Activated CD8-positive, alpha-beta T cell treated with anti-CD3 and anti-CD28 coated beads, Interleukin-2, amount 10 ng/mL, durations not matched to agents 7 days and 5 days (primary cell): ENCODE measurements at regions not wholly inside any gene's neighbourhood (a gene's known extent, or its start where the extent isn't known, plus 50 kb on each side); places are given as distances from the start of the nearest gene placed in this dataset.

Experiments used
- ATAC-seq: fragments of 150-1000 bp; cut with Tn5 transposase; one replicate; pipeline ENCODE4 v1.10.0; 2021; ENCODE audit warnings: moderate library complexity
- CTCF ChIA-PET: fragments of 350-600 bp; sonication (Branson Sonifier 250); formaldehyde crosslinking; loops from one replicate; lab custom pipeline; 2021; ENCODE audit warnings: antibody characterized with exemption; lab: Charles Lee
- POLR2A ChIA-PET: fragments of 350-600 bp; sonication (Branson Sonifier 250); formaldehyde crosslinking; loops from one replicate; lab custom pipeline; 2021; ENCODE audit warnings: antibody characterized with exemption; lab: Charles Lee
- DNase-seq: peaks from one replicate; pipeline ENCODE4 v3.0.0-alpha.2; 2020
- H3K27ac Mint-ChIP-seq: one replicate; pipeline ENCODE4 v1.8.0; 2021; ENCODE audit warnings: mild to moderate bottlenecking, mixed read lengths
- H3K27me3 Mint-ChIP-seq: one replicate; pipeline ENCODE4 v1.8.0; 2021; ENCODE audit warnings: low read depth, mixed read lengths
- H3K36me3 Mint-ChIP-seq: one replicate; pipeline ENCODE4 v1.8.0; 2021; ENCODE audit warnings: low read depth, mixed read lengths
- H3K4me1 Mint-ChIP-seq: one replicate; pipeline ENCODE4 v1.8.0; 2021; ENCODE audit warnings: low read depth, mixed read lengths
- H3K4me3 Mint-ChIP-seq: one replicate; pipeline ENCODE4 v1.8.0; 2021; ENCODE audit warnings: mild to moderate bottlenecking, mixed read lengths
- H3K9me3 Mint-ChIP-seq: one replicate; pipeline ENCODE4 v1.8.0; 2022; ENCODE audit warnings: mixed read lengths; ENCODE audit not compliant: insufficient read depth

DNA sequence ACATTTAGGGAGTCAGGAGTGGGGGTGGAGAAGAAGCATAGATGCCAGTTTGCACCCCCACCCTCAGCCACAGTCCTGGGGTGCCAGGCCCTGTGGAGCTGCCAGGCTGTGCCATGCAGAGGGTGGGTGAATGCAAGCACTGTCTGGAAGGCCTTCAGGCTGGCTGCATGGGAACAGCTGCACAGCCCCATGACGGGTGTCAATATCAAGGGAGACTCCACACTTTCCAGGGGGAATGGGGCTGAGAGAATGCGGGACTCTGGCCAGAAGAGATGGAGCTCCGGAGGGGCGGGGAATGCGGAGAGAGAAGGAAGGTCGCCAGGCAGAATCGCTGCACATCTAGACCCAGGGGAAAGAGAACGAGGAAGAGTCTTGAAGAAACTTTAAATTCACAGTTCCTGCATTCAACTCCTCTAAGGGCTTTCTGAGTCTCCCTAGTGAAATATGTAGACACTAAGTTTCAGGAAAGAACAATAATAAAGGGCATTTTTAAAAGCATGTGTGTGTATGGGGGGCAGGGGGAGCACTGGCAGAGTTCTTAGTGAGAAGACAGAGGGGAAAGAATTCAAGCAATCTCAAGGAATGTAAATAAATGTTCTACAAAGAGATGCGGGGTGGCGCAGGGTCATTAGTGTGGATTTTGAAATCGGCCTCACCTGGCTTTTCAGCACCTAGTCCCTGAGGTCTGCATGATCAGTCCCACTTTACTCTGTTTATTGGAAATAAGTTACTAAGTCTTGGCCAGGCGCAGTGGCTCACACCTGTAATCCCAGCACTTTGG is 59.1 kb downstream of the BOD1 start:
- ATAC-seq, result no peak
- POLR2A ChIA-PET, result no interaction called here
- no peaks in the 10 kb centered on the region for H3K36me3 Mint-ChIP-seq
- H3K4me1 Mint-ChIP-seq, result no peaks in the 10 kb centered on the region
- H3K4me3 Mint-ChIP-seq, result no peak overlapping the region
- CTCF ChIA-PET, result interaction anchor here (1.0 kb wide), 1 partner anchor 16 kb away, joined by 3 read pairs; no protein-coding TSS in a partner anchor
- no peak overlapping the region for H3K27ac Mint-ChIP-seq
- no peaks in the 10 kb centered on the region for H3K9me3 Mint-ChIP-seq
- no peak for DNase-seq
- H3K27me3 Mint-ChIP-seq, result no peaks in the 10 kb centered on the region

DNA sequence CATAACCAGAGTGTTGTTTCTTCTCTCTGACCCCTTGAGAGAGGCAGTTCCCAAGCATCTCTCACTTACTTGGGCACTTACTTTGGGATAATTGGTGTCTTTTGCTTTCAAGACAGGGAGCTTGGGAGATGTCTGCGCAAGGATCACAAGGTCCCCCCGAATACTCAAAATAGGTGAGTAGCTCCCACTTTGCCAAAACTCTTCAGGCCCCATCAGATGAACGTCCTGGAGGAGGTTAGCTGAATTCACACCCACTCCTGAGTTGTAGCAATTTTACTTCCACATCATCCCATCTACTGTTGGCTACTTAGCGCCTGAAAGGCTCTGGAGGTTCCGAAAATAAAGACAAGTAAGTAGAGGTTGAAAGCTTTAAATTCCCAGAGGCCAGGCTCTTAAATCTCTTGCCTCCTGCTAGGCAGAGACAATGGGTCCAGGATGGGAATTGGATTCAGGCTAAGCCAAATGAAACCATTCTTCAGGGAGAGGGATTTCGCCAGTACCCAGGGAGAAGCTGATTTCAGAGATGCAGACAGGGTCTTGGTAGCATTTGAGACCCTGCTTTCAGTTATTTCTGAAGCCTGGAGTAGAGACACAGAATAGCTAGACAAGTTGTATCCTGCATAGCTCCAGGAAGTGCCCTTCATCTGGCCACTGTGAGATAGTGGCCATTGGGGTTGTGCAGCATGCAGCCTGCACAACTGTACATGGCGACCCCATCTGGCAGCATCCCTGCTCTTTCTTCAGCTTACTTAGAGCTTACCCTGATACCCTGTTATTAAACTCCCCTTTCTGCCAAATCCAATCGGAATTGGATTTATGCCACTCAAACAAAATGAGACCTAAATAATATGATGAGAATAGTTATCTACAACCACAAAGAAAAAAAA is 60.1 kb downstream of the BOD1 start:
- no peaks in the 10 kb centered on the region for H3K27me3 Mint-ChIP-seq

DNA sequence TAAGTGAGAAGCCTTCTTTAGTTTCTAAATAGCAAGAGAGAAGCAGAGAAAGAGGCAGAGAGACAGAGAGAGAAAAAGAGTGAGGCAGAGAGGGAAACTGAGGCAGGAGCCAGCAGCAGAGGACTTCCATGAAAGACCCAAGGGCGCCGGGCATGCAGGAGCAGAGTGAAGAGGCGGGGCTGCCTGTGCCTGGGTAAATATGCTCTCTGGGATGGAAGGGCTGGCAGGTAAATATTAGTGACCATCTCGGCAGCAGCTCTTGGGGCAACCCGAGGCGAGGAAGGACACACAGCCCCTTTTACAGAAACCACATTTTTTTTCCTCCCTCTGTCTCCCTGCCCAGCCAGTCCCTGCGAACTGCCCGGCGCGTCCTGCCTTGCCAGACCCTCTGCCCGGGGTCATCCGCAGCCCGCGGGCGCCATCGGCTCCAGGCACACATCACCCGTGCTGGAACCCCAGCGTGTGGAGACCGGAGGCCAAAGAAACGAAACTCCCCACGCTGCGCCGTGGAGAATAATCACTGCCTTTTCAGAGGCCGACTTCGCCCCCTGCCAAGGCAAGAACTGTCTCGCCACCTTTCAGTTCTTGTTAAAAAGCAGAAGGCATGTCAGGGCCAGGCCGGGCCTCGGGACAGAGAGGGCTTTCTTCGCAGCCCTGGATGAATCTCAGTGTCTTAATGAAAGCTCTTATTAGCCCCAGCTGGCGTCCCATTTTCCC is 61.3 kb downstream of the BOD1 start:
- H3K27me3 Mint-ChIP-seq, result no peaks in the 10 kb centered on the region
- no peaks in the 10 kb centered on the region for H3K9me3 Mint-ChIP-seq
- H3K27ac Mint-ChIP-seq, result no peak overlapping the region
- no peak for ATAC-seq
- no peak overlapping the region for H3K4me3 Mint-ChIP-seq
- no peak for DNase-seq
- ChIA-PET POLR2A (no interaction called here), CTCF (no interaction called here)
- no peaks in the 10 kb centered on the region for H3K36me3 Mint-ChIP-seq
- H3K4me1 Mint-ChIP-seq, result no peaks in the 10 kb centered on the region

More for the DNA sequence above, 60.1 kb downstream of the BOD1 start:
- ATAC-seq, result no peak
- Mint-ChIP-seq H3K4me1 (no peaks in the 10 kb centered on the region), H3K27ac (no peak overlapping the region), H3K9me3 (no peaks in the 10 kb centered on the region), H3K36me3 (no peaks in the 10 kb centered on the region), H3K4me3 (no peak overlapping the region)
- CTCF ChIA-PET, result interaction anchor here (1.0 kb wide), 1 partner anchor 17 kb away, joined by 3 read pairs; no protein-coding TSS in a partner anchor
- no peak for DNase-seq
- POLR2A ChIA-PET, result no interaction called here

DNA sequence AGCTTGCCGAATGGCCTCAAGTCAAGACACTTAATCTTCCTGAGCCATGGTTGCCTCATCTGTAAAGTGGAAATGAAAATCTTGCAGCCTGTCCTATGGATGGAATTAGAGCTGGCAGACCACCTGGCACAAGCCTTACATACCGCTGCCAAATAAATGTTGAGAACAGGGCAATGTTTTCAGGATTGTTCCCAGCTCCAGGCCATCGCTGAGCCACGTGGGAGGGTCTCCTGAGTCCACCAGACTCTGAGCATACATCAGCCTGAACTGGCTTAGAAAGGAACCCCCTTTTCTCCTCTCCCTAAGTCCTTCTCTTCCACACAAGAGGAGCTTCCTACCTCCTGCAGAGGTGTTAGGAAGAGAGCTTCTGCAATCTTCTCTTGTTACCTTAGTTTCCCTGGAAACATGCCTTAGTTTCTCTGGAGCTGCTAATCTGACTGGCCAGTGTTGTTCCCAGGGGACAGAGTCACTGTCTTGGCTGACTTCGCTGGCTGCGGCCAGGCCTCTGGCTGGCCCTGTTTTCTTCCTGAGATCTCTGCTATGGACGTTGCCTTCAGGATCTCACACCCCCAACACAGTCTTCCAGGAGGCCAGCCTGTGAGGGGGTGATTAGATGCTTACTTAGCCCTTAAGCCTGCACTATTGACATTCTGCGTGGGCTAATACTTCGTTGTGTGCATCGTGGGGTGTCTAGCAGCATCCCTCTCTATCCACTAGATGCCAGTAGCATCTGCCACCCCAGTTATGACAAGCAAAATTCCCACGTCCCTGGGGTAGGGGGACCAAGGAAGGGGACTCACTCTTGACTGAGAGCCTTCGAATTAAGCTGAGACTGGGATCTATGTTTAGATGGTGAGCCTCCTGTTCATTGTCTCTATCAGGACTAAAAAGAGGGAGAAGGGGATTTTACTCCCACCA is 62.2 kb downstream of the BOD1 start:
- DNase-seq (no peak), ATAC-seq (no peak)
- Mint-ChIP-seq H3K4me3 (no peak overlapping the region), H3K36me3 (no peaks in the 10 kb centered on the region), H3K27me3 (no peaks in the 10 kb centered on the region), H3K4me1 (no peaks in the 10 kb centered on the region), H3K9me3 (no peaks in the 10 kb centered on the region), H3K27ac (no peak overlapping the region)
- CTCF ChIA-PET, result no interaction called here
- POLR2A ChIA-PET, result no interaction called here

DNA sequence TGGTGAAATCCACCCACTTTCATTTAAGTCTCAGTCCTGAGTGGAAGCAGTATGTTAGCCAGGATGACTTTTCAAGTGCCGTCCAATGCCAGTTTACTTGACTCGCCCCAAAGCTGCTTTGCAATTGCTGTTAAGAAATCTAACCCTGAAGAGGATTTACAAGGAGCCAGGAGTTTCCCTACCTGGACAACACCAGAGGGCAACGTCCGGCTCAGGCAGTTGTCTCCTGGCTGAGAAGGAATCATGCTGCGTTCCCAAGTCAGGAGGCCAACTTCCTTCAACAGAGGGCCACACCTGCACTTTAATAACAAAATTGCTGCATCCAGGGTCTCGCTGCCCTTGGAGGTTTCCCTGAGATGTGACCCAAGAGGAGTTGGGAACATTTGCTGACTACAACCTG is 65.8 kb downstream of the BOD1 start:
- H3K36me3 Mint-ChIP-seq, result no peaks in the 10 kb centered on the region
- ChIA-PET POLR2A (no interaction called here), CTCF (no interaction called here)
- DNase-seq, result no peak
- ATAC-seq, result no peak
- no peaks in the 10 kb centered on the region for H3K9me3 Mint-ChIP-seq
- no peak overlapping the region for H3K27ac Mint-ChIP-seq
- H3K4me3 Mint-ChIP-seq, result no peak overlapping the region
- no peaks in the 10 kb centered on the region for H3K4me1 Mint-ChIP-seq
- H3K27me3 Mint-ChIP-seq, result no peaks in the 10 kb centered on the region

DNA sequence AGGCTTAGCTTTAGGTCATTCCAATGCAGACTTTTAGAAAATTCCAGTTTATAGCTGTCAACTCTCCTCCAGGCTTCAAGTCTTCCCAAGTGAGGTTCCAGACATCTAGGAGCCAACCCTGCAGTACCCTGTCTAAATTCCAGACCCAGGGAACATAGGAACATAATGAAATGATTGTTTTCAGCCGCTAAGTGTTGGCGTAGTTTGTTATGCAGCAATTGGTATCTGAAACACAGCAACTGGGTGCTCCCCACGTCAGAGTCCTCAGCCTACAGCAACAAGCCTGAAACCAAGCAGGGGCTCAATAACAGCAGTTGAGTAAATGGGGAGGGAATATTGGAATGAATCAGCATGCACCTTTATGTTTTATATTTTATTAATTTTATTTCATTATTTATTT is 66.8 kb downstream of the BOD1 start:
- ChIA-PET CTCF (no interaction called here), POLR2A (no interaction called here)
- Mint-ChIP-seq H3K4me1 (no peaks in the 10 kb centered on the region), H3K27me3 (no peaks in the 10 kb centered on the region), H3K36me3 (no peaks in the 10 kb centered on the region), H3K9me3 (no peaks in the 10 kb centered on the region), H3K4me3 (no peak overlapping the region), H3K27ac (no peak overlapping the region)
- ATAC-seq (no peak), DNase-seq (no peak)

DNA sequence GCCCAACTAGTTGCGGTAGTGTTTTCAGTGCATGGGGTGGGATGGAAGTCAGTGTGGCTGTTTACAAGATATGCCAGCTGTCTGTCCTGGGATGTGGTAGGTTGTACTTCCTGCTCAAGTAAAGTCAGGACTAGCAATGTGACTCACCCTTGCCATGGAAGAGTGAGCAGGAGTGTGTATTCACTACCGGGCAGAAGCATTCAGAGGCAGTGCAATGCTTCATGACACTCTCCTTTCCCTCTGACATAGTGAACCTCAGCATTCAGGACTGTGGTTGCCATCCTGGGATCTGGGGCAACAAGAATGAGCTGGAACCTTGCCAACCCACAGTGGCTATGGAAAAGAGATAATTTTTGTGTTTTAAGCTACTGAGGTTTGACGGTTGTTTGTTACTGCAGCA is 68.9 kb downstream of the BOD1 start:
- Mint-ChIP-seq H3K4me1 (no peaks in the 10 kb centered on the region), H3K36me3 (no peaks in the 10 kb centered on the region), H3K27ac (no peak overlapping the region), H3K4me3 (no peak overlapping the region), H3K27me3 (no peaks in the 10 kb centered on the region), H3K9me3 (no peaks in the 10 kb centered on the region)
- POLR2A ChIA-PET, result no interaction called here
- ATAC-seq, result no peak
- DNase-seq, result no peak
- CTCF ChIA-PET, result no interaction called here

DNA sequence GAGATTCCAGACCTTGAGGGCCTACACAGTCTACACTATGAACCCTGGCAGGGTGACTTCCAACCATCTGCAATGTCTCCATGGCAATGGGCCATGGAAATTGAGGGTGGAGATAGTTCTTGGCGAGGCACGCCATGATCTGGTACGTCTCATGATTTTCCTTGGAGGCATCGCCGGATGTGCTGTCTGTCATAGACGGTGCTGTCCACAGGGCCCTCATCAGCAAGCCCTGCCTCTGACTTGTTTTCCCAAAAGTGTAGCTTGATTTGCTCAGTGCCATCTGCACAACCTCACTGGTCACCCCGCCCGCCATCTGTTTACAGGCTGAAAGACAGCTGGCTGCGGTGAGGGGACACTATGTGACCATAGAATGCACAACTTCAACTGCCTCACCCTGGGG is 73.5 kb downstream of the BOD1 start:
- H3K36me3 Mint-ChIP-seq, result no peaks in the 10 kb centered on the region
- no peak overlapping the region for H3K4me3 Mint-ChIP-seq
- DNase-seq (no peak), ATAC-seq (no peak)
- ChIA-PET POLR2A (no interaction called here), CTCF (no interaction called here)
- H3K4me1 Mint-ChIP-seq, result no peaks in the 10 kb centered on the region
- H3K9me3 Mint-ChIP-seq, result no peaks in the 10 kb centered on the region
- no peak overlapping the region for H3K27ac Mint-ChIP-seq
- no peaks in the 10 kb centered on the region for H3K27me3 Mint-ChIP-seq

DNA sequence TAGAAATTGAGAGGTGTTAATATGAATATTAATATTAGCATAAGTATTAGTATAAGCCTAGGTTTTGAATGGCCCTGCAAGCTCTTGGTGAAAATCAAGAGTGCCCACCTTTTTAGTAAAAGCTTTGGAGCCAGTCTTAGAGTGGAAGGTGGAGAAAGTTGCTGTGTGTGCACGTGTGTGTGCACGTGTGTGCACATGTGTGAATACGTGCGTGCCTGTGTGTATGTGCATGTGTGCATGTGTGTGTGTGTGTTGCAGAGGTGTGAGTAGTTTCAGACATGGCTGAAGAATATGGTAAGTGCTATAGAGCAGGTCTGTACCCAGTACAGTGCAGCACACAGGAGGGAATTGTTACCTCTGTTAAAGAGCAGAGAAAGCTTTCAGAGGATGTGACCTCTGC is 74.3 kb downstream of the BOD1 start:
- H3K36me3 Mint-ChIP-seq, result no peaks in the 10 kb centered on the region
- ATAC-seq, result no peak
- CTCF ChIA-PET, result no interaction called here
- no peaks in the 10 kb centered on the region for H3K9me3 Mint-ChIP-seq
- no peak overlapping the region for H3K4me3 Mint-ChIP-seq
- H3K27me3 Mint-ChIP-seq, result no peaks in the 10 kb centered on the region
- POLR2A ChIA-PET, result no interaction called here
- H3K4me1 Mint-ChIP-seq, result no peaks in the 10 kb centered on the region
- no peak for DNase-seq
- no peak overlapping the region for H3K27ac Mint-ChIP-seq

DNA sequence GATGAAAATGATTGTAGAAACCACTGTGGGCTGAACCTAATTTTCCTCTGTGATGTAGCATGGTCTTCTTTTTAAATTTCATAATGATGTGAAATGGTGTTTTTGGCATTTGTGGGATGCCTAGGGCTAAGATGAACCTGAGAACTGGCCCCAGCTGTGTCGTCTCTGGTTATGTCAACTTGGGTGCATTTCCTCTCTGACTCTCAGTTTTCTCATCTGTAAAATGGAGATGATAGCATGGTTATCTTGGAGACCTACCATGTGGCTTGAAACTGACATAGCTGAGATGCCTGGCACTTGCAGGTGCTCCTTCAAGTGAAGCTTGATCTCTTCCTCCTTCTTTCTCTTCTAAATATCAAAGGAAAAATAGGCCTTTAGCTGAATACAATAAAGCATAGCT is 77.8 kb downstream of the BOD1 start:
- H3K4me1 Mint-ChIP-seq, result no peaks in the 10 kb centered on the region
- H3K4me3 Mint-ChIP-seq, result no peak overlapping the region
- no peak overlapping the region for H3K27ac Mint-ChIP-seq
- ChIA-PET CTCF (no interaction called here), POLR2A (no interaction called here)
- H3K27me3 Mint-ChIP-seq, result no peaks in the 10 kb centered on the region
- H3K9me3 Mint-ChIP-seq, result no peaks in the 10 kb centered on the region
- ATAC-seq (no peak), DNase-seq (no peak)
- no peaks in the 10 kb centered on the region for H3K36me3 Mint-ChIP-seq

DNA sequence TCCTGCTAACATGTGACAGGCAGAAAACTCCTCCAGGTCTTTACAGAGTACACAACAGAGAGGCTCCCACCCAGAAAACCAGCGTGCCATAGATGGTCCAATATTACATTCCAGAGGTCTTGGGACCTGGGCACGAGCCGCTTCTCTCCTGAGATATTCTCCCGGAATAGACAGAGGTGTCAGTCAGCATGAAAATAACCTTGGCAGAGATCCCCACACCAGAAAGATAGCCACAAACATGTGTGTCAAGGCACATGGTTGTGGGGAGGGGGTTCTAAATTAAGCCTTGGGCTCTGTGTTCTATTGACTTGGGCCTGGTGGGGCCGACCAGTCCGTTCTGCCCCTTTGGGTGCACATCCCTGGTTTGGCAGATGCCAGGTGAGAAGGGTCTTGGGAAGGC is 78.4 kb downstream of the BOD1 start:
- H3K27ac Mint-ChIP-seq, result no peak overlapping the region
- no peaks in the 10 kb centered on the region for H3K27me3 Mint-ChIP-seq
- no peaks in the 10 kb centered on the region for H3K36me3 Mint-ChIP-seq
- ChIA-PET POLR2A (no interaction called here), CTCF (no interaction called here)
- no peaks in the 10 kb centered on the region for H3K9me3 Mint-ChIP-seq
- no peaks in the 10 kb centered on the region for H3K4me1 Mint-ChIP-seq
- DNase-seq (no peak), ATAC-seq (no peak)
- no peak overlapping the region for H3K4me3 Mint-ChIP-seq
